ENCODE measurements at regions not wholly inside any gene's neighbourhood (a gene's known extent, or its start where the extent isn't known, plus 50 kb on each side); places are given as distances from the start of the nearest gene placed in this dataset.

DNA sequence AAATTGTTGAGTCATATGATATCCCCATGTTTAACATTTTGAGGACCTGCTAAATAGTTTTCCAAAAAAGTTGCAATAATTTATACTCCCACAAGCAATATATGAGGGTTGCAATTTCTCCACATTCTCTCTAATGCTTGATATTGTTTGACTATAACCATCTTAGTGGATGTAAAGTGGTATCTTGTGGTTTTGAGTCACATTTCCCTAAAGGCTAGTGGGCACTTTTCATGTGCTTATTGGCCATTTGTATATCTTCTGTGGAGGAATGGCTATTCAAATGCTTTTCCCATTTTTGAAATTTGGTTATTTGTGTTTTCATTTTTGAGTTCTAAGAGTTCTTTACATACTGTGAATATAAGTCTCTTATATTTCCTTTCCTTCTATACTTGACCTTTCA is 82.7 kb downstream of the SCG2 start:
- no peak for DNase-seq
- intact Hi-C loops (cut with micrococcal nuclease; ENCODE audit: unreplicated experiment): no loop called here
- TF ChIP-seq, protein P1, sequence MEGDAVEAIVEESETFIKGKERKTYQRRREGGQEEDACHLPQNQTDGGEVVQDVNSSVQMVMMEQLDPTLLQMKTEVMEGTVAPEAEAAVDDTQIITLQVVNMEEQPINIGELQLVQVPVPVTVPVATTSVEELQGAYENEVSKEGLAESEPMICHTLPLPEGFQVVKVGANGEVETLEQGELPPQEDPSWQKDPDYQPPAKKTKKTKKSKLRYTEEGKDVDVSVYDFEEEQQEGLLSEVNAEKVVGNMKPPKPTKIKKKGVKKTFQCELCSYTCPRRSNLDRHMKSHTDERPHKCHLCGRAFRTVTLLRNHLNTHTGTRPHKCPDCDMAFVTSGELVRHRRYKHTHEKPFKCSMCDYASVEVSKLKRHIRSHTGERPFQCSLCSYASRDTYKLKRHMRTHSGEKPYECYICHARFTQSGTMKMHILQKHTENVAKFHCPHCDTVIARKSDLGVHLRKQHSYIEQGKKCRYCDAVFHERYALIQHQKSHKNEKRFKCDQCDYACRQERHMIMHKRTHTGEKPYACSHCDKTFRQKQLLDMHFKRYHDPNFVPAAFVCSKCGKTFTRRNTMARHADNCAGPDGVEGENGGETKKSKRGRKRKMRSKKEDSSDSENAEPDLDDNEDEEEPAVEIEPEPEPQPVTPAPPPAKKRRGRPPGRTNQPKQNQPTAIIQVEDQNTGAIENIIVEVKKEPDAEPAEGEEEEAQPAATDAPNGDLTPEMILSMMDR (IDR thresholded peaks at IDR 0.05; ENCODE audit: unreplicated experiment): no peak
- Mint-ChIP-seq H3K4me1 (ENCODE audit: low read depth, unreplicated experiment) (no peaks in the 10 kb centered on the region), H3K27ac (ENCODE audit: unreplicated experiment) (no peak overlapping the region), H3K36me3 (ENCODE audit: insufficient read depth, unreplicated experiment) (no peaks in the 10 kb centered on the region), H3K4me3 (ENCODE audit: low read depth, unreplicated experiment) (no peak overlapping the region), H3K27me3 (ENCODE audit: unreplicated experiment) (no peaks in the 10 kb centered on the region), H3K9me3 (ENCODE audit: low read depth, unreplicated experiment) (peaks cover 5% of the 10 kb centered on the region)
- no TSS peak for BruUV-seq (replicated peaks)
- CTCF ChIA-PET: no interaction called here

DNA sequence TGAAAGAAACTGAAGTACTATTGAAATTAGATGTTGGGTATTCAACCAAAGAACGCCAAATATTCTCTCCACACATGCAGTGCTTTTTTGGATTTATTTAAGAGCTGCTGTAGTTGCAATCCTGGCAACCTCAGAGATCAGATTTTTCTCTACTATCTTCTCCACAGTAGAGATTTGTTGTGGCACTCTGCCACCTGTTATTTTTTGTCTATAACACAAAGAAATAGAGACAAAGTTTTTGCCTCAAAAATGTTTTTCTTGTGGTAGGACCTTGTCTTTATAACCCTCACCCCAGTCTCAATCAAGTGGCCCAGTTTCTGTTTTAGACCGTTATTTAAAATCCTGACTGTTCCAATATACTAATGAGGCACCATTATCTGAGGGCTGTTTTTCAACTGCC is 79.4 kb downstream of the SCG2 start:
- CTCF ChIA-PET: no interaction called here
- H3K27me3 Mint-ChIP-seq (ENCODE audit: unreplicated experiment): no peaks in the 10 kb centered on the region
- DNase-seq: no peak
- no peaks in the 10 kb centered on the region for H3K9me3 Mint-ChIP-seq (ENCODE audit: low read depth, unreplicated experiment)
- H3K4me3 Mint-ChIP-seq (ENCODE audit: low read depth, unreplicated experiment): no peak overlapping the region
- no TSS peak for BruUV-seq (replicated peaks)
- no peaks in the 10 kb centered on the region for H3K4me1 Mint-ChIP-seq (ENCODE audit: low read depth, unreplicated experiment)
- no peaks in the 10 kb centered on the region for H3K36me3 Mint-ChIP-seq (ENCODE audit: insufficient read depth, unreplicated experiment)
- H3K27ac Mint-ChIP-seq (ENCODE audit: unreplicated experiment): no peak overlapping the region
- intact Hi-C loops (cut with micrococcal nuclease; ENCODE audit: unreplicated experiment): no loop called here
- TF ChIP-seq, protein P1 (IDR thresholded peaks at IDR 0.05; ENCODE audit: unreplicated experiment): no peak

DNA sequence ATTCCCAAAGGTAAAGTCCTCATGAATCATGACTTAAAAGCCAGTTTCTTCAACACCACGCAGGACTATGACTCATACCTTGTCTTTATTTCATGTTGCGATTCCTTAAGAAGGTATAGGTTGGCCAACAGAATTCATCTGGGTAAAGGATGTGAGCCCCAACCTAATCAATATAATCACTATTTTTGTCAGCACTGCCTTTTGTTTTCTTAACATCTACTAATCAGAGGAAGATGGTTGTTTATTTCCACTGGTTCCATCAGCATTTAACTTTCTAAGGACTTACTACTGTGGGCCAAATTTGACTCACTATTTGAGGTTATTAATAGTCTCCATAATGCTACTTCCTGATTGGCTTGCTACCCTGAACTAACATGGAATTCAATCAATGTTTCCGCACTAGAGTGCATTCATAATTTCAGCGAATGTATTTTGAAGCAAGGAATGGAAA is 78.6 kb downstream of the SCG2 start:
- no TSS peak for BruUV-seq (replicated peaks)
- Mint-ChIP-seq H3K9me3 (ENCODE audit: low read depth, unreplicated experiment) (no peaks in the 10 kb centered on the region), H3K36me3 (ENCODE audit: insufficient read depth, unreplicated experiment) (no peaks in the 10 kb centered on the region), H3K27me3 (ENCODE audit: unreplicated experiment) (no peaks in the 10 kb centered on the region), H3K27ac (ENCODE audit: unreplicated experiment) (no peak overlapping the region), H3K4me3 (ENCODE audit: low read depth, unreplicated experiment) (no peak overlapping the region), H3K4me1 (ENCODE audit: low read depth, unreplicated experiment) (no peaks in the 10 kb centered on the region)
- DNase-seq: no peak
- intact Hi-C loops (cut with micrococcal nuclease; ENCODE audit: unreplicated experiment): no loop called here
- TF ChIP-seq, protein P1 (IDR thresholded peaks at IDR 0.05; ENCODE audit: unreplicated experiment): no peak
- CTCF ChIA-PET: no interaction called here

DNA sequence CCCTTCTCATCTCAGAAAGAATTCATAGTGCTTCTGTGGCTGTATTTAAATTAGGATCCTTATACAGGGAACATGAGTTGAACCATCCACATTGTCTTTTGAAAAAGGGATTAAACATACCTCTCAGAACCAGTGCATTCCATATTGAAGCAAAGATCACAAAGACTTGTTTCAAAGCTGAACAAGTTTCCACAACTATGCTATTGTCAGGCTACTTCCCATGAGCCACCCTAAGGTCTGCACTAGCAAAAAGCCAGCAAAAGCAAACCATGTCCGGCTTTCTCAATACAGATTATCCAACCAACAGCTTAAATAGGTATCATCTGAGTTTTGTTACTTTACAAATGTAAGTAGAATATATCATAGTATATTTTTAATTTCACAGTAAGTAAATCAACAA is 78.1 kb downstream of the SCG2 start:
- no peak for DNase-seq
- no TSS peak for BruUV-seq (replicated peaks)
- H3K4me1 Mint-ChIP-seq (ENCODE audit: low read depth, unreplicated experiment): no peaks in the 10 kb centered on the region
- H3K9me3 Mint-ChIP-seq (ENCODE audit: low read depth, unreplicated experiment): no peaks in the 10 kb centered on the region
- CTCF ChIA-PET: no interaction called here
- intact Hi-C loops (cut with micrococcal nuclease; ENCODE audit: unreplicated experiment): no loop called here
- no peaks in the 10 kb centered on the region for H3K36me3 Mint-ChIP-seq (ENCODE audit: insufficient read depth, unreplicated experiment)
- no peaks in the 10 kb centered on the region for H3K27me3 Mint-ChIP-seq (ENCODE audit: unreplicated experiment)
- H3K27ac Mint-ChIP-seq (ENCODE audit: unreplicated experiment): no peak overlapping the region
- TF ChIP-seq, protein P1 (IDR thresholded peaks at IDR 0.05; ENCODE audit: unreplicated experiment): no peak
- no peak overlapping the region for H3K4me3 Mint-ChIP-seq (ENCODE audit: low read depth, unreplicated experiment)

DNA sequence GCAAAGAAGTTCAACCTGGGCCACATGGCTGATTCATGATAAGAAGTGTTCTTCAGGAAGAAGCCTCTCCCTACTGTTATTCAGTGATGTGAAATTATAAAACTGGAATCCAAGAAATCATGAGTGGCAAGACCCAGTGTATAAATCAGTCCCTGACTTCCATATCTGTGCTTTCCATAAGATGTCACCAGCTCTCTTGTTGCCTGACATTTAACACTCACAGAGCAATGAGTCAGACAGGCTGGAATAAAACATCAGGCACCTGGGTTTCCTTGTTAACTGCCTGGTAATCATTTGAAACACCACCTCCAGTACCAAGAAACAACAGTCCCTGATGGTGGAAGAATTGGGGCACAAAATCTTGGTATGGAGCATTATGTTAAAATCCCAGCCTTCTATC is 76.1 kb downstream of the SCG2 start:
- DNase-seq: no peak
- no peaks in the 10 kb centered on the region for H3K9me3 Mint-ChIP-seq (ENCODE audit: low read depth, unreplicated experiment)

More for the DNA sequence above, 76.1 kb downstream of the SCG2 start:
- Mint-ChIP-seq H3K4me1 (ENCODE audit: low read depth, unreplicated experiment) (no peaks in the 10 kb centered on the region), H3K27ac (ENCODE audit: unreplicated experiment) (no peak overlapping the region), H3K36me3 (ENCODE audit: insufficient read depth, unreplicated experiment) (no peaks in the 10 kb centered on the region), H3K4me3 (ENCODE audit: low read depth, unreplicated experiment) (no peak overlapping the region), H3K27me3 (ENCODE audit: unreplicated experiment) (no peaks in the 10 kb centered on the region)
- intact Hi-C loops (cut with micrococcal nuclease; ENCODE audit: unreplicated experiment): no loop called here
- BruUV-seq (replicated peaks): no TSS peak
- CTCF ChIA-PET: no interaction called here
- TF ChIP-seq, protein P1 (IDR thresholded peaks at IDR 0.05; ENCODE audit: unreplicated experiment): no peak
